ENCODE measurements at regions not wholly inside any gene's neighbourhood (a gene's known extent, or its start where the extent isn't known, plus 50 kb on each side); places are given as distances from the start of the nearest gene placed in this dataset.
"Not testable (repeated sequence)": the region's sequence is repeated elsewhere in the genome, so short reads cannot be mapped to it uniquely, and the experiment has no call there.

- Histone ChIP-seq H2BK15ac (ENCODE audit: low read depth, low read length) (no peak overlapping the region), H2BK12ac (ENCODE audit: insufficient read length, low read depth, low read length) (no peak overlapping the region), H2BK5ac (ENCODE audit: insufficient read length, low read length) (no peak overlapping the region), H3K4me2 (ENCODE audit: insufficient read depth, insufficient read length, low read length) (no peak overlapping the region), H3K4me1 (ENCODE audit: insufficient read depth, low read length) (no peaks in the 10 kb centered on the region), H2BK120ac (ENCODE audit: low read depth, low read length, poor library complexity, severe bottlenecking) (no peak overlapping the region), H3K27me3 (ENCODE audit: insufficient read depth, low read length) (no peaks in the 10 kb centered on the region), H3K4ac (ENCODE audit: low read depth, low read length) (no peak overlapping the region), H3K79me2 (ENCODE audit: insufficient read depth, low read length) (no peaks in the 10 kb centered on the region), H4K8ac (replicated peaks; ENCODE audit: insufficient read length, low read depth, low read length) (no peak overlapping the region), H3K27ac (ENCODE audit: insufficient read length, low read depth, low read length) (no peak overlapping the region), H3K23ac (ENCODE audit: insufficient read length, low read depth, low read length) (no peak overlapping the region), H4K20me1 (ENCODE audit: control insufficient read depth, insufficient read depth, insufficient read length) (no peaks in the 10 kb centered on the region), H2AFZ (ENCODE audit: low read length) (no peak overlapping the region), H3K23me2 (ENCODE audit: insufficient read length, low read depth, low read length, poor library complexity, severe bottlenecking) (no peaks in the 10 kb centered on the region), H3K56ac (ENCODE audit: insufficient read length, low read depth, low read length) (no peak overlapping the region), H3K9me3 (ENCODE audit: control insufficient read depth, low read depth, low read length) (no peaks in the 10 kb centered on the region), H2BK20ac (ENCODE audit: low read depth, low read length, poor library complexity, severe bottlenecking) (no peak overlapping the region), H3K9ac (ENCODE audit: extremely low read depth, insufficient read length, low read length) (no peak overlapping the region), H4K5ac (ENCODE audit: insufficient read length, low read depth, low read length) (no peak overlapping the region), H3T11ph (ENCODE audit: low read length) (no peak overlapping the region), H3K79me1 (ENCODE audit: insufficient read depth, low read depth, low read length, poor library complexity, severe bottlenecking) (no peaks in the 10 kb centered on the region), H3K14ac (ENCODE audit: insufficient read depth, low read length) (no peak overlapping the region), H2AK5ac (ENCODE audit: insufficient read length, low read length) (no peak overlapping the region), H4K91ac (ENCODE audit: insufficient read length, low read depth, low read length) (no peak overlapping the region), H3K18ac (ENCODE audit: insufficient read length, low read depth, low read length) (no peak overlapping the region)
- TF ChIP-seq CTCF (conservative IDR thresholded peaks at IDR 0.05): no peak
- no peak overlapping the region for H3K4me3 Mint-ChIP-seq
- H3K36me3 Mint-ChIP-seq (ENCODE audit: insufficient read depth in 1 of 3, low read depth in 3 of 3): peaks cover 0 to 7% (median 4%) of the 10 kb centered on the region in 3 experiments; a peak in 5 of 7 replicates
- H3K9me3 Mint-ChIP-seq: peaks cover 11 to 21% of the 10 kb centered on the region in 2 experiments
- H3K27me3 Mint-ChIP-seq (ENCODE audit: low read depth): no peaks in the 10 kb centered on the region; the same call in 1 of the 2 replicates
- WGBS (ENCODE audit: extremely low coverage, insufficient read length, low lambda C conversion rate): no CpG with 5 or more reads among the region's 6 CpGs
- no peak overlapping the region for H3K27ac Mint-ChIP-seq
- peaks cover 7 to 8% of the 10 kb centered on the region in 2 experiments for H3K4me1 Mint-ChIP-seq
- DNase-seq: no peak
Observed at GRCh38 chr4:104330125-104330905, 164.4 kb downstream of the CXXC4 start.

- H3K27me3 ChIP-seq (ENCODE audit: insufficient read depth, low read length); DNase-seq; H3K9me3 ChIP-seq (ENCODE audit: control insufficient read depth, low read depth, low read length); H3K4ac ChIP-seq (ENCODE audit: low read depth, low read length); H3K4me1 Mint-ChIP-seq; H3K27ac ChIP-seq (ENCODE audit: insufficient read length, low read depth, low read length); H3K18ac ChIP-seq (ENCODE audit: insufficient read length, low read depth, low read length); H2BK5ac ChIP-seq (ENCODE audit: insufficient read length, low read length); H4K20me1 ChIP-seq (ENCODE audit: control insufficient read depth, insufficient read depth, insufficient read length); H2BK120ac ChIP-seq (ENCODE audit: low read depth, low read length, poor library complexity, severe bottlenecking); H2BK12ac ChIP-seq (ENCODE audit: insufficient read length, low read depth, low read length); H2AFZ ChIP-seq (ENCODE audit: low read length); H4K5ac ChIP-seq (ENCODE audit: insufficient read length, low read depth, low read length); H3K79me2 ChIP-seq (ENCODE audit: insufficient read depth, low read length); H3K56ac ChIP-seq (ENCODE audit: insufficient read length, low read depth, low read length); H3T11ph ChIP-seq (ENCODE audit: low read length); H3K14ac ChIP-seq (ENCODE audit: insufficient read depth, low read length); H2AK5ac ChIP-seq (ENCODE audit: insufficient read length, low read length); H3K4me1 ChIP-seq (ENCODE audit: insufficient read depth, low read length); H3K4me2 ChIP-seq (ENCODE audit: insufficient read depth, insufficient read length, low read length); H3K27me3 Mint-ChIP-seq (ENCODE audit: low read depth); H3K79me1 ChIP-seq (ENCODE audit: insufficient read depth, low read depth, low read length, poor library complexity, severe bottlenecking); H3K9ac ChIP-seq (ENCODE audit: extremely low read depth, insufficient read length, low read length); H3K23ac ChIP-seq (ENCODE audit: insufficient read length, low read depth, low read length); H2BK15ac ChIP-seq (ENCODE audit: low read depth, low read length); H2BK20ac ChIP-seq (ENCODE audit: low read depth, low read length, poor library complexity, severe bottlenecking); H4K8ac ChIP-seq (replicated peaks; ENCODE audit: insufficient read length, low read depth, low read length); H3K23me2 ChIP-seq (ENCODE audit: insufficient read length, low read depth, low read length, poor library complexity, severe bottlenecking); H4K91ac ChIP-seq (ENCODE audit: insufficient read length, low read depth, low read length): not testable (repeated sequence)
- H3K27ac Mint-ChIP-seq: peak overlapping the region in 1 of 3 experiments; percentile 67; a peak in 1 of 7 replicates
- H3K36me3 Mint-ChIP-seq (ENCODE audit: insufficient read depth in 1 of 3, low read depth in 3 of 3): peaks cover 0 to 11% (median 4%) of the 10 kb centered on the region in 3 experiments; a peak in 5 of 7 replicates
- peak overlapping the region in 1 of 2 experiments; percentile 42; a peak in 2 of 5 replicates for H3K4me3 Mint-ChIP-seq
- H3K9me3 Mint-ChIP-seq: peaks cover 6 to 11% of the 10 kb centered on the region in 2 experiments
- no CpG with 5 or more reads among the region's 12 CpGs for whole genome bisulfite sequencing (ENCODE audit: extremely low coverage, insufficient read length, low lambda C conversion rate)
Observed at GRCh38 chr4:104326991-104327694, 167.6 kb downstream of the CXXC4 start.

Measured in H9 (cell line).